ENCODE measurements at regions not wholly inside any gene's neighbourhood (a gene's known extent, or its start where the extent isn't known, plus 50 kb on each side); places are given as distances from the start of the nearest gene placed in this dataset.
A peak's percentile ranks its signal among the peaks of the same experiment; 100 is the strongest.

DNA sequence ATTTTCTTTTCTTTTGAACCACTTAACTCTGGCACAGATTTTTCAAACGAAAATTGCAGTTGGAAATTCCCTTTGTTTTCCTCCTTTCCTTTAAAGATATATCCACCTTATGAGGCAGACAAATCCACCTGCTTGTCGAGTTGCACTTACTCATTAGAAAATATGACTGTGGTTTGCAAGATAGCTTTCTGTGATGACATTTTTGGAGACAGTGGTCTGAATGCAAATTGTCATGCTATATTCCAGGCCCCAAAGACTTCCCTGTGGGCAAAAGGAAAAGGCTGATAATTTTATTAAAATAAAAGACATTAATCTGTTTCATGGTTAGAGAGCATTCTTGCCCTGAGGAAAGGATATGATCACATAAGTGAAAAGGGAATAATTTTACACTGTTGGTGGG is 120.6 kb downstream of the TNFSF18 start:
- Histone ChIP-seq H3K4me3 (no peak overlapping the region), H3K27me3 (no peaks in the 10 kb centered on the region), H3K4me1 (peaks cover 20 to 42% (median 28%) of the 10 kb centered on the region in 3 donors), H3K9me3 (no peaks in the 10 kb centered on the region), H3K36me3 (no peaks in the 10 kb centered on the region), H3K27ac (no peak overlapping the region)
- 25 to 32% methylated on average over 2 of the region's 2 CpGs for WGBS, 2 donors
- intact Hi-C loops (cut with DNase I), result no loop called here
- DNase-seq, result no peak
- TF ChIP-seq POLR2A (IDR thresholded peaks at IDR 0.05), result no peak
- TF ChIP-seq, protein P1, sequence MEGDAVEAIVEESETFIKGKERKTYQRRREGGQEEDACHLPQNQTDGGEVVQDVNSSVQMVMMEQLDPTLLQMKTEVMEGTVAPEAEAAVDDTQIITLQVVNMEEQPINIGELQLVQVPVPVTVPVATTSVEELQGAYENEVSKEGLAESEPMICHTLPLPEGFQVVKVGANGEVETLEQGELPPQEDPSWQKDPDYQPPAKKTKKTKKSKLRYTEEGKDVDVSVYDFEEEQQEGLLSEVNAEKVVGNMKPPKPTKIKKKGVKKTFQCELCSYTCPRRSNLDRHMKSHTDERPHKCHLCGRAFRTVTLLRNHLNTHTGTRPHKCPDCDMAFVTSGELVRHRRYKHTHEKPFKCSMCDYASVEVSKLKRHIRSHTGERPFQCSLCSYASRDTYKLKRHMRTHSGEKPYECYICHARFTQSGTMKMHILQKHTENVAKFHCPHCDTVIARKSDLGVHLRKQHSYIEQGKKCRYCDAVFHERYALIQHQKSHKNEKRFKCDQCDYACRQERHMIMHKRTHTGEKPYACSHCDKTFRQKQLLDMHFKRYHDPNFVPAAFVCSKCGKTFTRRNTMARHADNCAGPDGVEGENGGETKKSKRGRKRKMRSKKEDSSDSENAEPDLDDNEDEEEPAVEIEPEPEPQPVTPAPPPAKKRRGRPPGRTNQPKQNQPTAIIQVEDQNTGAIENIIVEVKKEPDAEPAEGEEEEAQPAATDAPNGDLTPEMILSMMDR (IDR thresholded peaks at IDR 0.05), result no peak

DNA sequence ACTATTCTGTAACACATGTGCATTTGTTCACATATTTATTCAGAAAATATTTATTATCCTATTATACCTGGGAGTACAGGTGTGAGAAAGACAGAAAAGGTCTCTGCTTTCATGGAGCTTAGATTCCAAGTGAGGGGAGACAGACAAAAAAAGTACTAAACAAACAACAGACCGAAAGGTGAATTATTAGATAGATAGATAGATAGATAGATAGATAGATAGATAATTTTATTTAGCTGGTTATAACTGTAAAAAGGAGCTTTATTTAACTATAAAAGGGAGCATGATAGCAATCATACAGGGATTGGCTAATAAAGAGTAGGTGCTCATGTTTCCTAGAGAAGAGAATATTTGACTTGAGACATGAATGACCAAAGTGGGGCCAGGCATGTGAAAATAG is 119.4 kb downstream of the TNFSF18 start:
- Histone ChIP-seq H3K27me3 (no peaks in the 10 kb centered on the region), H3K4me3 (no peak overlapping the region), H3K4me1 (peaks cover 20 to 43% (median 28%) of the 10 kb centered on the region in 3 donors), H3K36me3 (no peaks in the 10 kb centered on the region), H3K27ac (no peak overlapping the region), H3K9me3 (no peaks in the 10 kb centered on the region)
- 92 to 100% methylated on average over 1 of the region's 1 CpG for WGBS, 2 donors
- no peak for DNase-seq
- intact Hi-C loops (cut with DNase I), result no loop called here
- TF ChIP-seq, protein P1 (IDR thresholded peaks at IDR 0.05), result no peak
- no peak for TF ChIP-seq POLR2A (IDR thresholded peaks at IDR 0.05)

DNA sequence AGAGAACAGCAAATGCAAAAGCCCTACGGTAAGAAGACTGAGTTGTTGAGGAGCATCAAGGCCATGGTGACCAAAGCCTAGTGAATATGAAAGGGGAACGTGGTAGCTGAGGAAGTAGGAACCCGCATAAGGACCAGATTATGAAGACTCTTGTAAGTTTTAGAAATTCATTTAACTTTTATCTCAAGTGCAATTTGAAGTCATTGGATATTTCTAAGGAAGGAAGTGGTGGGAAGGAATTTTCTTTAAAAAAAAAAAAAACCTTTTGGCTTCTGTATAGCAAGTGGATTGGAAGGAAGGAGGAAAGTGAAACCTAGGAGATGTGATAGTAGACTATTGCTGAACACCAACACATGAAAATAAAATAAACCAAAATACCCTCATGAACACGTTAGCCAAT is 119.0 kb downstream of the TNFSF18 start:
- no peak for DNase-seq
- Histone ChIP-seq H3K9me3 (no peaks in the 10 kb centered on the region), H3K27ac (no peak overlapping the region), H3K4me3 (no peak overlapping the region), H3K36me3 (no peaks in the 10 kb centered on the region), H3K27me3 (no peaks in the 10 kb centered on the region), H3K4me1 (peaks cover 20 to 43% (median 28%) of the 10 kb centered on the region in 3 donors)
- TF ChIP-seq POLR2A (IDR thresholded peaks at IDR 0.05), result no peak
- TF ChIP-seq, protein P1 (IDR thresholded peaks at IDR 0.05), result no peak
- intact Hi-C loops (cut with DNase I), result no loop called here
- WGBS, 2 donors, result 76 to 83% methylated on average over 4 of the region's 4 CpGs

DNA sequence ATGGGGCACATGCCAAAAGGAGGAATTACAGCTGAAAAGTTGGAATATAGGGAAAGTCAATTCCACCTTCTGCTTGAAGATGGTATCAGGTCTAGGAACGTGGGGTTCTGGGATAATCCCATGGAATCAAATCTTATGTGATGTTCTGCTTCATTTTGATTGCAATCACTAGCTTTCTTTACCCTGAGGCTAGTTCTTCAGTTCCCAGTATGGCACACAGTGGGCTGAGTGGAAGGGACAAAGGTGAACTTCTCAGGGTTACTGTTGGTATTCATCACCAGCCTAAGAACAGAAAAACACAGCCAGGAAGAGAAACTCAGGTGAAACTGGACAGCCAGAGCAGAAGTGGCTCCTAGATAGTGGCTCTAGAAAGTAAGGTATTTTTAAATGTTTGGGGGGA is 117.8 kb downstream of the TNFSF18 start:
- 44 to 57% methylated on average over 1 of the region's 1 CpG for WGBS, 2 donors
- TF ChIP-seq POLR2A (IDR thresholded peaks at IDR 0.05), result no peak
- TF ChIP-seq, protein P1 (IDR thresholded peaks at IDR 0.05), result no peak
- no peaks in the 10 kb centered on the region for H3K36me3 ChIP-seq
- no peak overlapping the region for H3K4me3 ChIP-seq
- peak overlapping the region in 2 of 4 donors; percentile 36 to 66 for H3K27ac ChIP-seq
- DNase-seq, result no peak
- no peaks in the 10 kb centered on the region for H3K9me3 ChIP-seq
- H3K4me1 ChIP-seq, result peaks cover 20 to 42% (median 28%) of the 10 kb centered on the region in 3 donors
- no peaks in the 10 kb centered on the region for H3K27me3 ChIP-seq
- intact Hi-C loops (cut with DNase I), result no loop called here

DNA sequence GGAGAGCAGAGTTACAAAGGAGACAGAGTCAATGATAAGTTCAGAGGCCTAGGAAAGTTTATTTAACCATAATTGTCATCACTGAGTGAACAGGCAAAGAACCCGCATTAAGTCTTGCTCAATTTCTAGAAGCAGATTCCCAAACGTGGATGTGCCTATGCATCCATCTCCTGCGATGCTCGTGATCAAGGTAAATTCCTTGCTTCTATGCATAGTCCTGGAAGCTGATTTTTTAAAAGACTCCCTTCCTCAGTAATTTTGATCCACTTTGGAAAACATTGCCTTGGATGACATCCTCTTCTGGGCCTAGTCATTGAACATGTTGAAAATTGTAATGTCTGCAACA is 116.4 kb downstream of the TNFSF18 start:
- Histone ChIP-seq H3K27me3 (no peaks in the 10 kb centered on the region), H3K9me3 (no peaks in the 10 kb centered on the region), H3K36me3 (no peaks in the 10 kb centered on the region), H3K4me3 (no peak overlapping the region), H3K4me1 (peaks cover 11 to 32% (median 19%) of the 10 kb centered on the region in 3 donors), H3K27ac (peak overlapping the region; percentile 36 to 84 (median 61))
- intact Hi-C loops (cut with DNase I), result no loop called here
- no peak for TF ChIP-seq POLR2A (IDR thresholded peaks at IDR 0.05)
- TF ChIP-seq, protein P1 (IDR thresholded peaks at IDR 0.05), result no peak
- DNase-seq, result no peak
- 48 to 54% methylated on average over 4 of the region's 4 CpGs for WGBS, 2 donors
